SK-N-SH (cell line): ENCODE measurements at regions not wholly inside any gene's neighbourhood (a gene's known extent, or its start where the extent isn't known, plus 50 kb on each side); places are given as distances from the start of the nearest gene placed in this dataset.

Source experiments
- CTCF ChIA-PET: fragments of 300-600, 350-600 bp; formaldehyde crosslinking; extraction: SDS; loops from one replicate; lab custom pipeline; 2021; lab: Yijun Ruan, JAX
- POLR2A ChIA-PET: fragments of 350-600 bp; sonication (Branson Sonifier 250); formaldehyde crosslinking; extraction: SDS; loops from one replicate; lab custom pipeline; 2020; ENCODE audit warnings: antibody characterized with exemption, inconsistent platforms; lab: Yijun Ruan, JAX
- DNase-seq: peaks from one replicate; pipeline ENCODE4 v3.0.0; 2012
- H2AFZ ChIP-seq: fragments of 200-600 bp; sonication (generic); 2 replicates; pipeline ENCODE4 v1.8.1; 2016; ENCODE audit warnings: antibody characterized with exemption, mild to moderate bottlenecking, low read depth
- H3F3A ChIP-seq: fragments of 200-600 bp; sonication (generic); replicated peaks from 2 replicates; pipeline ENCODE3; 2016; ENCODE audit warnings: antibody characterized with exemption, mild to moderate bottlenecking; ENCODE audit not compliant: insufficient read depth
- H3K27ac ChIP-seq, 2 experiments: fragments of 200-500 bp in 1 of 2; fragments of 200-600 bp in 1 of 2; sonication (Bioruptor generic) in 1 of 2; sonication (generic), shearing (Covaris generic) in 1 of 2; 2 replicates each; pipeline versions ENCODE4 v1.5.1 to v1.6.1; 2014 to 2016; ENCODE audit warnings: low read depth in 2 of 2, inconsistent platforms in 1 of 2, low read length in 1 of 2, mild to moderate bottlenecking in 1 of 2, mixed read lengths in 1 of 2
- H3K27me3 ChIP-seq: fragments of 200-600 bp; sonication (generic), shearing (Covaris generic); 2 replicates; pipeline ENCODE4 v1.6.1; 2016; ENCODE audit warnings: mixed run types; ENCODE audit not compliant: insufficient read depth
- H3K36me3 ChIP-seq, 2 experiments: fragments of 200-500 bp in 1 of 2; fragments of 200-600 bp in 1 of 2; sonication (Bioruptor generic) in 1 of 2; sonication (generic) in 1 of 2; replicated peaks in 1 of 2; 2 replicates each; pipeline versions ENCODE3 to v1.5.1; 2014 to 2016; ENCODE audit warnings: low read length in 1 of 2, mild to moderate bottlenecking in 1 of 2; ENCODE audit not compliant: insufficient read depth in 2 of 2, control insufficient read depth in 1 of 2
- H3K4me1 ChIP-seq, 2 experiments: fragments of 200-500 bp in 1 of 2; fragments of 200-600 bp in 1 of 2; sonication (Bioruptor generic) in 1 of 2; sonication (generic), shearing (Covaris generic) in 1 of 2; 2 replicates each; pipeline versions ENCODE4 v1.5.1 to v1.6.1; 2014 to 2016; ENCODE audit warnings: low read depth in 1 of 2, low read length in 1 of 2, mixed run types in 1 of 2; ENCODE audit not compliant: insufficient read depth in 2 of 2, control insufficient read depth in 1 of 2
- H3K4me2 ChIP-seq: fragments of 200-600 bp; sonication (generic), shearing (Covaris generic); 2 replicates; pipeline ENCODE4 v1.6.1; 2017; ENCODE audit warnings: mixed run types
- H3K4me3 ChIP-seq, 2 experiments: fragments of 200-500 bp in 1 of 2; fragments of 200-600 bp in 1 of 2; sonication (Bioruptor generic) in 1 of 2; sonication (generic), shearing (Covaris generic) in 1 of 2; 2 replicates each; pipeline versions ENCODE4 v1.5.1 to v1.8.1; 2014 to 2016; ENCODE audit warnings: low read depth in 2 of 2, inconsistent platforms in 1 of 2, low read length in 1 of 2, mild to moderate bottlenecking in 1 of 2, mixed read lengths in 1 of 2, moderate library complexity in 1 of 2
- H3K79me2 ChIP-seq: fragments of 200-600 bp; sonication (generic); 2 replicates; pipeline ENCODE4 v1.8.1; 2017; ENCODE audit warnings: mild to moderate bottlenecking; ENCODE audit not compliant: insufficient read depth
- H3K9ac ChIP-seq: fragments of 200-600 bp; sonication (generic); 2 replicates; pipeline ENCODE4 v1.6.1; 2017; ENCODE audit warnings: mixed run types
- H3K9me2 ChIP-seq: fragments of 200-600 bp; sonication (generic); 2 replicates; pipeline ENCODE4 v1.6.1; 2017; ENCODE audit warnings: mixed run types
- H3K9me3 ChIP-seq: fragments of 200-600 bp; sonication (generic); 2 replicates; pipeline ENCODE4 v1.6.1; 2017; ENCODE audit warnings: mixed run types, mild to moderate bottlenecking, moderate library complexity
- H4K20me1 ChIP-seq: fragments of 200-600 bp; sonication (generic); 2 replicates; pipeline ENCODE4 v1.6.1; 2017; ENCODE audit warnings: mild to moderate bottlenecking, mixed run types; ENCODE audit not compliant: insufficient read depth
- ELF1 ChIP-seq: IDR thresholded peaks from 2 replicates; pipeline ENCODE4 v1.4.0; 2012
- FOXJ3 ChIP-seq: sonication (generic); formaldehyde crosslinking; IDR thresholded peaks from 2 replicates; pipeline ENCODE4 v1.5.1; 2020; ENCODE audit warnings: mild to moderate bottlenecking, missing genetic modification reagents
- GABPA ChIP-seq: IDR thresholded peaks from 2 replicates; pipeline ENCODE4 v1.4.0; 2012; ENCODE audit warnings: low read depth, mild to moderate bottlenecking
- GATA2 ChIP-seq: sonication (generic); formaldehyde crosslinking; IDR thresholded peaks from 2 replicates; pipeline ENCODE4 v1.5.0; 2020; ENCODE audit warnings: mild to moderate bottlenecking, missing genetic modification reagents
- JUND ChIP-seq: IDR thresholded peaks from 2 replicates; pipeline ENCODE4 v1.4.0; 2012
- POLR2AphosphoS5 ChIP-seq: IDR thresholded peaks from 2 replicates; pipeline ENCODE4 v1.6.1; 2012; ENCODE audit warnings: low read depth, low read length
- RCOR1 ChIP-seq: fragments of 150-350 bp; IDR thresholded peaks from 2 replicates; pipeline ENCODE4 v1.6.1; 2017; ENCODE audit warnings: antibody characterized with exemption, low read length
- SMC3 ChIP-seq: IDR thresholded peaks from 2 replicates; pipeline ENCODE4 v1.6.1; 2012; ENCODE audit warnings: low read depth, low read length, improper control_type of control experiment
- YY1 ChIP-seq: IDR thresholded peaks from 2 replicates; pipeline ENCODE4 v1.4.0; 2012; ENCODE audit warnings: low read depth, mild to moderate bottlenecking
- WGBS: methylation state at CpG from one replicate; pipeline ENCODE4 v1.1.6; 2017; ENCODE audit warnings: low lambda C conversion rate; 5-methylcytosine and 5-hydroxymethylcytosine counted together
- TF ChIP-seq, protein P1 (sequence below): IDR thresholded peaks from 2 replicates; pipeline ENCODE4 v1.6.1; 2012; ENCODE audit warnings: mild to moderate bottlenecking, low read depth, low read length, moderate library complexity
- TF ChIP-seq, protein P2 (sequence below): IDR thresholded peaks from 2 replicates; pipeline ENCODE4 v1.4.0; 2012; ENCODE audit warnings: low read depth, borderline replicate concordance

DNA sequence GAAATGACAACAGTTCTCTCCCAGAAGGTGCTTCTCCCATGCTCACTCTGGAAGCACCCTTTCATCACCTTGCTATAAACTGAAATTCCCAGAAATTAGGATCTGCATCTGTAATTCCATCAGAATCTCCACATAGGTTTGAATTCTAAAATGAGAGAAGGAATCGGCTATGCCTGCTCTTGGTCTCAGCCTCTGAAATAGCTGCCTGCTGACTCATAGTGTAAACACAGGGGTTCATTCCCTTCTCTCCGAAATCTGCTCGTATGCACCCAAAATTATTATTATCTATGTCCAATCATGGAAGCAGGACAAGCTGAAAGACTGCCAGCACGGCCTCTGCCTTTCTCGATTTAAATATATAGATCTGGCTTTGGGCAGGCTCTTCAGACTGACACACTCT, 74.6 kb upstream of the TAB2 start:
- Histone ChIP-seq H3K27ac (no peak overlapping the region), H3K36me3 (no peaks in the 10 kb centered on the region), H3K79me2 (no peaks in the 10 kb centered on the region), H3K4me1 (no peaks in the 10 kb centered on the region), H3K9me2 (no peaks in the 10 kb centered on the region), H4K20me1 (no peaks in the 10 kb centered on the region), H3K4me2 (no peak overlapping the region), H3K27me3 (no peaks in the 10 kb centered on the region), H3K9ac (no peak overlapping the region), H3K4me3 (no peak overlapping the region), H2AFZ (no peak overlapping the region), H3K9me3 (no peaks in the 10 kb centered on the region), H3F3A (no peaks in the 10 kb centered on the region)
- no peak for DNase-seq
- ChIA-PET POLR2A (no interaction called here), CTCF (no interaction called here)
- WGBS, result 84% methylated on average over 4 of the region's 5 CpGs
- TF ChIP-seq, protein P1, sequence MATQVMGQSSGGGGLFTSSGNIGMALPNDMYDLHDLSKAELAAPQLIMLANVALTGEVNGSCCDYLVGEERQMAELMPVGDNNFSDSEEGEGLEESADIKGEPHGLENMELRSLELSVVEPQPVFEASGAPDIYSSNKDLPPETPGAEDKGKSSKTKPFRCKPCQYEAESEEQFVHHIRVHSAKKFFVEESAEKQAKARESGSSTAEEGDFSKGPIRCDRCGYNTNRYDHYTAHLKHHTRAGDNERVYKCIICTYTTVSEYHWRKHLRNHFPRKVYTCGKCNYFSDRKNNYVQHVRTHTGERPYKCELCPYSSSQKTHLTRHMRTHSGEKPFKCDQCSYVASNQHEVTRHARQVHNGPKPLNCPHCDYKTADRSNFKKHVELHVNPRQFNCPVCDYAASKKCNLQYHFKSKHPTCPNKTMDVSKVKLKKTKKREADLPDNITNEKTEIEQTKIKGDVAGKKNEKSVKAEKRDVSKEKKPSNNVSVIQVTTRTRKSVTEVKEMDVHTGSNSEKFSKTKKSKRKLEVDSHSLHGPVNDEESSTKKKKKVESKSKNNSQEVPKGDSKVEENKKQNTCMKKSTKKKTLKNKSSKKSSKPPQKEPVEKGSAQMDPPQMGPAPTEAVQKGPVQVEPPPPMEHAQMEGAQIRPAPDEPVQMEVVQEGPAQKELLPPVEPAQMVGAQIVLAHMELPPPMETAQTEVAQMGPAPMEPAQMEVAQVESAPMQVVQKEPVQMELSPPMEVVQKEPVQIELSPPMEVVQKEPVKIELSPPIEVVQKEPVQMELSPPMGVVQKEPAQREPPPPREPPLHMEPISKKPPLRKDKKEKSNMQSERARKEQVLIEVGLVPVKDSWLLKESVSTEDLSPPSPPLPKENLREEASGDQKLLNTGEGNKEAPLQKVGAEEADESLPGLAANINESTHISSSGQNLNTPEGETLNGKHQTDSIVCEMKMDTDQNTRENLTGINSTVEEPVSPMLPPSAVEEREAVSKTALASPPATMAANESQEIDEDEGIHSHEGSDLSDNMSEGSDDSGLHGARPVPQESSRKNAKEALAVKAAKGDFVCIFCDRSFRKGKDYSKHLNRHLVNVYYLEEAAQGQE, result no peak
- TF ChIP-seq ELF1, result no peak
- TF ChIP-seq JUND, result no peak
- TF ChIP-seq GABPA, result no peak
- TF ChIP-seq YY1, result no peak
- no peak for TF ChIP-seq FOXJ3 (CRISPR knock-in tag)
- no peak for TF ChIP-seq SMC3
- no peak for TF ChIP-seq GATA2 (CRISPR knock-in tag)

DNA sequence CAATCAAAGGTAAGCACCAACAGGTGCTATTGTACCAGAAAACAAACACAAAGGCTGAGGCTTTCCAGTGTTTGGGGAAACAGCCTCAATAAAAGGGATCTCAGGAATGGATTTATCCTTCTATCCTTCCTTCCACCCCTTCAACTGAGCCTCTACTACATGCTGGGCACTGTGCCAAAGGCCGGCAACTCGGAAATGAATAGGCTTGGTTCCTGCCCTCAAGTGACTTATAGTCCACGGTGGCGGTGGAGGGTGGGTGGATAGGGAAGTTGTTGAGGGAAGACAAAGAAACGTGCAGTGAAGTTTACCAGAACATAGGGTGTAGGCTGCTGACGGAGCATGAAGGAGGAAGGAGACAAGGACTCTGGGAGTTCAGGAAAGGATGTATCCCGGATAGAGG, 73.4 kb upstream of the TAB2 start:
- CTCF ChIA-PET, result no interaction called here
- no peak for DNase-seq

More for the DNA sequence above, 73.4 kb upstream of the TAB2 start:
- POLR2A ChIA-PET, result no interaction called here
- Histone ChIP-seq H3K27ac (no peak overlapping the region), H3K4me1 (no peaks in the 10 kb centered on the region), H3K79me2 (no peaks in the 10 kb centered on the region), H3K36me3 (no peaks in the 10 kb centered on the region), H3K4me3 (no peak overlapping the region), H3K27me3 (no peaks in the 10 kb centered on the region), H3K9ac (no peak overlapping the region), H2AFZ (no peak overlapping the region), H4K20me1 (no peaks in the 10 kb centered on the region), H3K9me3 (no peaks in the 10 kb centered on the region), H3K9me2 (no peaks in the 10 kb centered on the region), H3F3A (no peaks in the 10 kb centered on the region), H3K4me2 (no peak overlapping the region)
- 80% methylated on average over 7 of the region's 7 CpGs for WGBS
- TF ChIP-seq, protein P2, sequence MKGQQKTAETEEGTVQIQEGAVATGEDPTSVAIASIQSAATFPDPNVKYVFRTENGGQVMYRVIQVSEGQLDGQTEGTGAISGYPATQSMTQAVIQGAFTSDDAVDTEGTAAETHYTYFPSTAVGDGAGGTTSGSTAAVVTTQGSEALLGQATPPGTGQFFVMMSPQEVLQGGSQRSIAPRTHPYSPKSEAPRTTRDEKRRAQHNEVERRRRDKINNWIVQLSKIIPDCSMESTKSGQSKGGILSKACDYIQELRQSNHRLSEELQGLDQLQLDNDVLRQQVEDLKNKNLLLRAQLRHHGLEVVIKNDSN, result no peak
- TF ChIP-seq ELF1, result no peak
- no peak for TF ChIP-seq JUND
- no peak for TF ChIP-seq SMC3
- TF ChIP-seq RCOR1, result no peak
- TF ChIP-seq POLR2AphosphoS5, result no peak
- TF ChIP-seq GABPA, result no peak
